ENCODE measurements at regions not wholly inside any gene's neighbourhood (a gene's known extent, or its start where the extent isn't known, plus 50 kb on each side); places are given as distances from the start of the nearest gene placed in this dataset.
A peak's percentile ranks its signal among the peaks of the same experiment; 100 is the strongest.

DNA sequence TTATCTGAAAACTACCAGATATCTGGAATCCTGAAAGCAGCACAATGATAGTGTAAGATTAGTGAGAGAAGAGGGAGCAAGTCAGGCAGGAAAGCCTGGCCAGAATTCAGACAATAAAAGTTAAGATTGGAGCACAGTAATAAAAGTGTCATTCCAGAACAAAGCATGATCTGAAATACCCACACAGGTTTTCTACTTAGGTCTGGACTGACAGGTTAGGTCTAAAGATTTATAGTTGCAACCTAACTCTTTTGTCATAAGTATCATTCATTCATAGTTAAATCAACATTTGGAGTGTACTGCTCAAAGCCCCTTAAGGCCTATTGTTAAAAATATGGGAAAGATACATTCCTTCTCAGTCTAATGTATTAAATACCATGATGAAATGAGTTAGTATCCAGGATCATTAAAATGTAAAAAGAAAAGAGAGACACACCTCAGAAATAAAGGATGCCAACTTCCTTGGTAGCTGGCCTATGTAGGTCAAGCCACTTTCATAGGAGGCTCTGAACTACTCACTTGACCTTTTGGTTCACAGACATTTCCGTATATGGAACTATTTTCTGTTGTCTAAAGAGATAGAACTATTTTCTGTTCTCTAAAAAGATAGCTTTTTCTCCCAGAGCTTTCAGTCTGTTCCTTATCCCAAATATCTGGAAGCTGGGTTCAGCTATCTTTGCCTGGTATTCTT is 105.2 kb downstream of the FAS start:
- no peak for DNase-seq (ENCODE audit: low read depth)

DNA sequence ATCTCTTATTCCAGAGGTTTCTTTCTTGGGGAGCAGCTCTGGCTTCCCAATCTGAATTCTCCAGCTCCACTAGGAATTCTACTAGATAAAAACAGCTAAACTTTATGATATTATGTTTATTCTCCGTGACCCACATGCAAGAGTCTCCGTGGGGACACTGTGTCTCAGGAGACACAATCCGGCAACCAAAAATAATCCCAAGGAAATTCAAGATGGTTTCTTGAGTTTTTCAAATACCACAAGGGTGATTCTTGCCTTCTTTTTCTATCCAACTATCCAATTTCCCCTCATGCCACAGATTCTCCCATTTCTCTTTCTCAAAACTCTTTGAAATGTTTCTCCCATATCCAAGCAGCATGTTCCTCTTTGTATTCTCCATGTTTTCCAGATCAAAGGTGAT is 103.1 kb downstream of the FAS start:
- DNase-seq (ENCODE audit: low read depth): no peak

DNA sequence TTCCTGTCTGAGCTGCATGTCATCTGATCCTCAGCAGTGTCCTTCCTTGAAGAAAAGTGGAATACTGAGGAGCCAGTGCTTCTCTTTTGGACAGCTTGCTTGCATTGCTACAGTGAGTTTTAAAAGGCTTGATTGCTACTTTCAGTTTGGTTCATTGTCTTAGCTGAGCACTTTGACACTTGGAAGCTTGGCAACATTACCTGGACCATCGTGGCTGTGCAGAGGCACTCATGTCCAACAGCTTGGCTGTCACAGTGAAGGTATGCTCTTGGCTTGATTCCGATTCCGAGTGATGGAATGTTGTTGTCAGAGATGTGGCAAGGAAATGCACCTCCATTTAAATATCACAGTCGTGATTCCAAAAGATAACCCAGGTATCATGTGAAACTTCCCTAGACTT is 102.4 kb downstream of the FAS start:
- DNase-seq (ENCODE audit: low read depth): no peak

DNA sequence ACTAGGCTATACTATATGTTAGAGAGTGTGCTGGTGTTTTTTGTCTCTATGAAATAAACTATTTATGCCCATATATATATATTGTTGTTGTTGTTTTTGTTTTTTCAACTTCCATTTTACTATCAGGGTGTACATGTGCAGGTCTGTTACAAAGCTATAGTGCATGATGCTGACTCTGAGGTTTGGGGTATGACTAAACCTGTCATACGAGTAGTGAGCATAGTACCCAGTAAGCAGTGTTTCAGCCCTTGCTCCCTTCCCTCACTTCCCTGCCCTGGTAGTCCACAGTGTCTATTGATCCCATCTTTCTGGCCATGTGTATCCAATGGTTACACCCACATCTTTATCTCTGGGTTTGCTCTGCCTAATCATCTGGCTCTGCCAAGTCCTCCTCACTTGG is 101.8 kb downstream of the FAS start:
- DNase-seq (ENCODE audit: low read depth): no peak

DNA sequence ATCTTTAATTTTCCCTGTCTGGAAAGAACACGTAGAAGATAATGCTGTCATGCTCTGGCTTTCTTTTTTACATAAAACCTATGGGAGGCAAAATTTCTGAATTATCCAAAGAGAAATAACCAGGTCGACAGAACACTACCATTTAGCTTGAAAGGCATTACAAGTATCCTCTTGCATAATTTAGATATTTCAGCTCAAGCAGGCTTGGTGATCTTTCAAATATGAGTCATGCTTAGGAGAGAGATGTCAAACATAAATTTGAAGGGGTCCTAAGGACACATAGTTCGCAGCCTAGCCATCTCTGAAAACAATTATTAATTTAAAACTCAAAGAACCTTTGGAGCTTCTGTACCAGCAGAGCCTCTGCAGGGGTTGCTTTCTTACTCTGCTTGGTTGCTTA is 100.9 kb downstream of the FAS start:
- peak; percentile 23 for DNase-seq (ENCODE audit: low read depth)

DNA sequence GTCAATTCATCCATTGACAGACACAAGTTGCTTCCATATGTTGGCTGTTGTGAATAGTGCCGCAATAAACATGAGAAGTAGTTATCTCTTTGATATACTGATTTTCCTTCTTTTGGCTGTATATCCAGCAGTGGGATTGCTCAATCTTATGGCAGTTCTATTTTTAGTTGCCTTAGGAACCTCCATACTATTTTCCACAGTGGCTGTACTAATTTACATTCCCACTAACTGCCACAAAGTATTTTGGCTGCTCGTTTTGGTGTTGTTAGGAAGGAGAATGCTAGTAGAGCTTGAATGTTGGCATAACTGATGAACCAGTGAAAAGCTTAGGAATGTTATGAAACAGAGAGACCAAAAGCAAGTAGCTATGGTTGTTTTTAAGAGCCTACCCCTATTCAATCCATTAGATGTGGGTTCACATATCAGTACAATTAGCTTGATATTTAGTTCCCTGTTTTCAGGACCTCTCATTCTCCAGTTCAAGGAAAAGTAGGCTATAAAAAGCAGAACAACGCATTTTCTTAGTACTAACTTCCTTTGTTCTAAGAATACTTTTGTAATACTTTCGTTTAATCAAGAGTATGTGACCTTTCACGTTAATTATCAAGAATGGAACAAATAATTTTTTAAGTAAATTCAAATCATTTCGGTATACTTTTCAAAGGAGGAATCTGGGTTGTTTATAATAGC is 100.3 kb downstream of the FAS start:
- DNase-seq (ENCODE audit: low read depth): peak; percentile 42

DNA sequence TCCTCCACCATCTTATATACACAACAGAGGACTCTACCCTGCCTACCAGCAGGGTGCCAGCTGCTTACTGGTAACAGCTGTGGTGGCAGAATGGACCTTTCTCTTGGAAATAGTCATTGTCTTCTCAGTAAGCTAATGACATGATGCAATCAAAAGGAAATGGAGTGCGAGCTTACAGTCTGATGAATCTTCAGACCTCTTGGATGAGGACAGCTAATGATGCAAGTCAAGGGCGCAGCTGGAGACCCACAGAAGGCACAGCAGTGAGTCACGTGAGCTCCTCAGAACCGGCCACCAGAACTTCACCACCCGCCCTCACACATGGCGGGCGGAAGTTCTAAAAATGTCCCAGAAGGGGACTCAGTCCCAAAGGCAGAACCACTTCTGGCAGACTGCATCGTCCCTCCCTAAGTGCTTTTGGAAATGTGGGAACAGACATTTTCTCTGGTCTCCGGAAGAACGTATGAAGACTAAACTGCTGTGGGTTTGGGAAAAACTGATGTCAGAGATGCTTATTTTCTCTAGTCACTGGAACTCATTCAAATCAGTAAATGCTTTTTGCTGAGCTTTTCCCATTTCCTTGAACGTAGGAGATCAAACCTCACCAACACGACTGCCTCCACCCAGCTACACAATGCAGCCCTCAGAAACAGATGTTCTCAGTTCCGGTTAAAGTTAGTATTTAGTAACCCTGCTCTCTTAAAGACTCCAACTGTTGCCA is 96.4 kb downstream of the FAS start:
- DNase-seq (ENCODE audit: low read depth): no peak

DNA sequence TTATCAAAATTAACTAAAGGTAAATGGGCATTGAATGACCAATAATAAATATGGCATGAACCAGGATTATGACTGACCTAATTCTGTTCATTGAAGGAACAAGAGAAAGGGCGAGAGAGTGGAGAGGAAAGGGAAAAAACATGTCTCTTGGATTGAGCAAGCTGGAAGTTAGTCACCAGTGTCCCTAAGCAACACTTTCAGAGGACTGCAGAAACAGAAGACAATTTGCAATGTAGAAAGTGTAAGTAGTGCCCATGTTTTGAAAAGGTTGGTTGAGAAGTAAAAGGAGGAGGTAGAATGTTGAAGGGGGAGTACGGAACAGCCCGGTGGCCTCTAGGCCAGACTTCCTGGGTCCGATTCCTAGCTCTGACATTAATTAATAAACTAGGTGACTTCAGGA is 94.6 kb downstream of the FAS start:
- no peak for DNase-seq (ENCODE audit: low read depth)

DNA sequence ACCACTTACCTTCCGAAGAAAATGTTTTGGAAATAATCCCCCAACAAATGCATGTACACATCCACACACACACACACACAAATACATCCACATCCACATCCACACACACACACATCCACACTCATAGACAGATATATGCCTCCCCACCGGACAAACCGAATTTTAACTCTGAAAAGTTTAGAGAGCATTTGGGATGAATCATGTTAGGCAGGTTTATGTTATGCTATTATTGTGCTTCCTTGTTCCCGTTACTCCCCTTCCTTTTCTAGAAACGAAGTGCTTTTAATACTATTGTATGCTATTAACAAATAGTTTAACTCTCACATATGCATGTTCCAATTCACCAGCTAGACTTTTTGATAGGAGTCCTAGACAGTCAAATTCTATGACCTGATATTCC is 91.5 kb downstream of the FAS start:
- DNase-seq (ENCODE audit: low read depth): no peak

DNA sequence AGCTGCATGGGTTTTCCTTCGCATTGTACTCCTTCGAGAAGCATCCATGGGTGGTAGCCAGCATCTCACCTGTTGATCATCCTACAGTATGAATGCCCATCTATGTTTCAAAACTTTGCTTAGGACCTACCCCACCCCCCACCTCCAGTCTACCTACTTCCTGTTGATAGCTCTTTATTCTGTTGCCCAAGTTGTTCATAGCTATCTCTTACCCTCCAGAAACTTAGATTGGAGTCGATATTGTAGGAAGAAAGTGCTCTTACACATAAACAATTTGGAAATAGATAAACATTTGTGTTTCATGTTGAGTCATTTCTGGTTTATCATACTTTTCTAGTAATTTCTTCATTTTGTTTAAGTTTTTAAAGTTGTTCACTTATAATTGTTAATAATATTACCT is 90.1 kb downstream of the FAS start:
- no peak for DNase-seq (ENCODE audit: low read depth)

DNA sequence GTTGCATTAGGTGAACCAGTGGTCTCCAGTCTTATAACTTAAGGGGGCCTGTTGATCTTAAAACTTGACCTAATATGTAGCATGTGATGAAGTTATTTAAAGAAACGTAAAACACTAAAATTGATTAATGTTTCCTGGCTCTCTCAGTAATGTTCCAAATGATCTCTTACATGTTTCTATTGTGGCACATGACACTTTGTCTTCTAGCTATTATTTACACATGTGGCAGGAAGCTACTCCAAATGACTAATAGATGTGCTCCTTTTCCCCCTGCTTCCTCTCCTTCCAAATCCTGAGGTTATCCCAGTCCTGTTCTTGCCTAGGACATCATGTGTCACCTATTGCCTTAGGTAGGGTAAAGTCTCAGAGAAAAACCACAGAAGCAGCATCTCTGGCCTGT is 89.4 kb downstream of the FAS start:
- DNase-seq (ENCODE audit: low read depth): no peak

DNA sequence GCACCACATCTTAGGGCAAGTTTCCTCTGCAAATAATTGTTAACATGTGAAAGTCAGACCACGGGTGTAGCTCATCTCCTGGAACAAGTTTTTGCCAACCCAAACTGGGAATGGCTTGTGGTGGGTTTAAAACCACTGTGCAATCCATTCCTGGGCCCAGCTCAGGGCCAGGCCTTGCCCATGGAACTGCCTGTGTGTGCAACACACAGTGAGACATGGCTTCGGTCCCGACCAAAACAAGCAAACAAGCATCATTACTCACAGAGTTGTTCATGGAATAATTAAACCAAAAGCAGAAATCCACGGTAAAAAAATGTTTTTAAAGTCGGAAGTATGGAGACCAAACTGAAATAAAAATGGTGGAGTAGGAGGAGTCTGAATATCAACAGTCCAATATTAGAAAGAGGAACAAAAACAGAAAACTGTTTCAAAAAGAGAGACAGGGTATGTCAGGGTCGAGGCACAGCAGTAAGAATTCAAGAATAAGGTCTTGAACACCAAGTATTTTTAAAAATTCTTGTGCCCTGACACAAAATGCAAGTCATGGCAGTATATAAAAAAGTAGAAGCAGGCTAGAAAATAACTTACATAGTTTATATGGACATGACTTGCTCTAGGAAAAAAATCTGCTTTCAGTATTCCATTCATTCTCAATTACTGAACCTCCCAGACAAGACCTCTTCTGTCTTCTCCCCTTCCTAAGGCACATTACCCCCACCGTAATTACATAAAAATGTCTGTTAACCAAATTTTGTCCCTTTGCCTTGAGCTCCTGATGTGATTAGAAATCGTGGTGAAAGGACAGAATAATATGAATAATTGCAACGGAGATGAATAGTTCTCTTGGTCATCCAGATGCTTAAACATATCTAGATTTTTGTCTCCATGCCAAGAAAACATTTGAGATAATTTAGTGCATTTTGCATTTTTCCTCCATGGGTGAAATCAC is 88.4 kb downstream of the FAS start:
- no peak for DNase-seq (ENCODE audit: low read depth)

DNA sequence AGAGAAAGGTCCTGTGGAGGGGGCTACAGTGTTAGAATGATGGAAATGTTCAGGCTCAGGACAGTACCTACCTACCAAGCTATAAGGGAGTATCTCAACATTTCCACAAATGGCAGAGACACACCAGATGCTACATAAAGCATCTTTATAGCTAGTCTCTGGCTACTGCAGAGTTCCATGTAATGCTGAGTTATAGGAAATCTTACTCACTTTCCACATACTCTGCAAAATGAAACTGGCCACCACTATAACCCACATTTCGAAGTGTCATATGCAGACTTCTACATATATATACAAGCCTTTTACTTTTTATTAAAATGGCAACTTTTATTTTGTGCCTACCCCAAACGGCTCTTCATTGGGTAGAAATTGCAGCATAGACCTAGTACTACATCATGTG is 85.5 kb downstream of the FAS start:
- DNase-seq (ENCODE audit: low read depth): no peak

DNA sequence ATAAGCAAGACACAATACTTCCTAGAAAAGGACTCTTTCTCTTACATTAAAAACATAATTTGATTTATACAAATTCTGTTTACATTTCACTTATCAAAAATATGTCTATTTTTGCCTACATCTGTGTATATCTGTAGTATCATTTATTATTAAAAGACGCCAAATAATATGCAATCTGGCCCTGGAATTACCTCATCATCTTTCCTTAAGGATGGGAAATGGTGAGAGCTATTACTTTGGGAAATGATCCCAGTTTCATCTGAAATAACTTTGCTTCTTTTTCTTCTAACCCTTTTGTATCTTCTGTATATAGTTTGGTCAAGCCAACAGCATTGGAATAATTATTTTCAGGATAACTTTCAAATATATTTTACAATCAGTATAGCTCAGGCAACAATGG is 85.0 kb downstream of the FAS start:
- no peak for DNase-seq (ENCODE audit: low read depth)

DNA sequence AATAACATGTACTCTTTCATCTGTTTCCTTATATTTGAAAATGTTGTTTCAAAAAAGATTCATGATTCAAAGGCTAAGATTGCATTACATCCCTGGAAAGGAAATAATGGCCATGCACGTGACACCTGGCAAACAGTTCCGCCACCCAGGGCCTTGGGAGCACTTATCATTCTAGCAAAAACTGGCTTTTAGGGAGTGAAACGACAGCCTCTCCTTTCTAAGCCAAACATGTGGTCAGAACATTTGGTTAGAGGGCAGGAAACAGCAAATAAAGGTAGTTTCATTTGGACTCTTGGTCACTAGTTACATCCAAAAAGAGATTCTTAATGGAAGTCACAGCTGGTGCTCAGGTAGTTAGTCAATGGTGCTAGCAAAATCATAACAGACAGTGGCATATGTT is 83.5 kb downstream of the FAS start:
- DNase-seq (ENCODE audit: low read depth): no peak

DNA sequence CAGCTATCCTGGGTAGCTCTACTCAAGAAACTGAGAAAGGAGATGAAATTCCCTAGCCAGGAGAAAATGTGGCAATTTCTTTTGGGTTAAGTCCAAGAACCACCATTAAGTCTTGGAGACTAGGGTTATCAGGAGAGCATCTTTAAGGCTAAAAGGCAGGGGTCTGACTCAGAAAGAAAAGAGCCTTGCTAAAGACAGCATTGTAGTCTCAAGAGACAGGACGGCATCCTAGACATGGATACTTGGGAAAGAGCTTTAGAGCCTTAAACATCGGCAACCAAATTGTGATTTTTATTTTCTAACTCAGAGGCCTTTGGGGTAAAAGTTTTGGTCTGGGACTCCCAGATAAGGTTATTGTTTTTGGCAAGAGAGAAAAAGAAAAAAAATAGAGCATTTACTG is 83.1 kb downstream of the FAS start:
- peak; percentile 19 for DNase-seq (ENCODE audit: low read depth)

DNA sequence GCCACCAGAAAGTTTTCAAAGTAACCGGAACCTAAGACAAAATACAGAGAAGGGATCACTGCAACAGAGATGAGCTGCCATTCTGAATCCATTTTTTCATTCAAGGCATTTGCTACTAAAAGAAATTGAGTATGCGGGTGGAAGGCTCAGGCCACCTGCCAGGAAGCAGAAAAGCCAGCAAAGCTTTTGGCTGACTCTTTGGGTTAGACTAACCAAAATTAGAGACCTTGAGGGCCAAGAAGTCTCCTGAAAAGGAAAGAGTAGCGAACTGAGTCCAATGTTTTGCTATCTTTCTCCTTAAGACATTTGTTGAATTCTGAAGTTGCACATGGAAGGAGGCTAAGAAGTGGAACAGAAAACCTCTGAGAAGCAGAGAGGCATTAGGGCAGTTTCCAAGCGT is 79.0 kb downstream of the FAS start:
- no peak for DNase-seq (ENCODE audit: low read depth)
